ENCODE measurements at regions not wholly inside any gene's neighbourhood (a gene's known extent, or its start where the extent isn't known, plus 50 kb on each side); places are given as distances from the start of the nearest gene placed in this dataset.

GRCh38 chr6:87941556-87942358, 105.9 kb upstream of the SPACA1 start:
- TF ChIP-seq CTCF (IDR thresholded peaks at IDR 0.05) (no peak), POLR2A (IDR thresholded peaks at IDR 0.05) (no peak)

Data from body of pancreas (tissue), 4 donors.